NT2/D1 (cell line): ENCODE measurements at regions not wholly inside any gene's neighbourhood (a gene's known extent, or its start where the extent isn't known, plus 50 kb on each side); places are given as distances from the start of the nearest gene placed in this dataset.

Experiments used
- SUZ12 ChIP-seq: IDR thresholded peaks from 2 replicates; pipeline ENCODE4 v1.6.1; 2011; ENCODE audit not compliant: insufficient read length, insufficient read depth; ENCODE audit errors: extremely low read depth
- YY1 ChIP-seq: IDR thresholded peaks from 2 replicates; pipeline ENCODE4 v1.6.1; 2011; ENCODE audit not compliant: insufficient read length, insufficient read depth
- ZNF274 ChIP-seq: IDR thresholded peaks from 2 replicates; pipeline ENCODE4 v1.6.1; 2011; ENCODE audit warnings: mild to moderate bottlenecking, low read depth, low read length

DNA sequence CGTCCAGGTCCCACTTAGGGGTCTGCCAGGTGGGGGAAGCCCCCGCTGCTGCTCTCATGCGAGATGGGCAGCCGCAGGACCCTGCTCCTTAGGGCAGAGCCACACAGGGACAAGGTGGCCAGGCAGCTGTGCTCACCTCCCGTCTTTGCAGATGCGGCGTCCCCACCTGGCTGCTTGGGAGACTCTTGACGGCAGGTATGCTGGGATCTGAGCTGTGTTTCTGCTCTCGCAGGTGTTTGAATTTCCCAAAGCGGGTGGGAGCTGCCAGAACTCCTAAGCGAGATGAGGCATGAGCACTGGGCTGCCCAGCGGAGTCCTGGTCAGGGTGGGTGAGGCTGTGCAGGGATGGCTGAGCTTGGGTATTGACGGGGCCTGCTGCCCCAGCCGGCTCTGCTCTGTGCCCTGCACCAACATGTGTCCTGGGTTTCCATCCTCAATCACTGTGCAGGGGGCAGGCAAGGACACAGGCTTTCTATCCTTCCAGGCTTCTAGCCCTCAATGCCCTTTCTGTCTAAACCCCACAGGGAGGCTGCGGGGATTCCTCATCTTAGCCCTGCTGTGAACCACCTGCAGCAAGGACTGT, 151.4 kb downstream of the ICE1 start:
- TF ChIP-seq ZNF274 (no peak), YY1 (no peak), SUZ12 (no peak)
